Hepatocyte (in vitro differentiated cells): ENCODE measurements at regions not wholly inside any gene's neighbourhood (a gene's known extent, or its start where the extent isn't known, plus 50 kb on each side); places are given as distances from the start of the nearest gene placed in this dataset.

Experiments used
- CTCF ChIP-seq: fragments of 200-600 bp; sonication (generic); IDR thresholded peaks from 2 replicates; pipeline ENCODE4 v1.5.1; 2016; ENCODE audit warnings: antibody characterized with exemption, mild to moderate bottlenecking; ENCODE audit not compliant: poor library complexity
- EZH2 ChIP-seq: fragments of 200-600 bp; sonication (generic); IDR thresholded peaks from 2 replicates; pipeline ENCODE4 v1.6.1; 2016; ENCODE audit warnings: antibody characterized with exemption, mild to moderate bottlenecking, borderline replicate concordance
- EZH2phosphoT487 ChIP-seq: fragments of 200-600 bp; sonication (generic); IDR thresholded peaks from one replicate; pipeline ENCODE4 v1.6.1; 2018; ENCODE audit warnings: antibody characterized with exemption, mild to moderate bottlenecking, low read depth, moderate library complexity; ENCODE audit not compliant: unreplicated experiment, severe bottlenecking

GRCh38 chr1:223037845-223038244 lies 105.2 kb downstream of the TLR5 start:
- TF ChIP-seq CTCF (no peak), EZH2phosphoT487 (no peak), EZH2 (no peak)
